Body of pancreas (tissue), 4 donors: ENCODE measurements at regions not wholly inside any gene's neighbourhood (a gene's known extent, or its start where the extent isn't known, plus 50 kb on each side); places are given as distances from the start of the nearest gene placed in this dataset.

Experiments
- POLR2A ChIP-seq, 3 donors: fragments of 450-650 bp; IDR thresholded peaks; one replicate each; pipeline ENCODE4 v1.6.1; 2016; ENCODE audit warnings: antibody characterized with exemption in 3 of 3, mild to moderate bottlenecking in 2 of 3
- TF ChIP-seq, protein P1 (sequence below), 7 experiments: fragments of 450-650 bp in 4 of 7; fragments of 200-600 bp in 3 of 7; sonication (generic) in 3 of 7; IDR thresholded peaks; one replicate each; pipeline ENCODE4 v1.5.1; 2016 to 2019; ENCODE audit warnings: antibody characterized with exemption in 7 of 7

DNA sequence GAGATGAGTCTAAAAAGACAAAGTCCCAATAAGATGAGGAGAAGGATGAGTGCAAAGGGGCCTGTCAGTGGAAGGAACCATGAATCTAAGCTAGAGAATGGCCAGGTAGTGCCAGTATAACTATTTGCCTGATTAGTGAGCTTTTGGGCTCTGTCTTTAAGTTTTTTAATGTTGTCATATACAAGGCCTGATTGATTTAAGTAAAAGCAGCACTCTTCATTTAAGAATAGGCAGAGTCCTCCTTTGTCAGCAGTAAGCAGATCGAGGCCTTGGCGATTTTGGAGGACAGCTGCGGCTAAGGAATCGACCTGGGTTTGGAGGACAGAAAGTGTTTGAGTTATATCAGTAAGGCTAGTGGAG lies 753.4 kb upstream of the ADGRB3 start:
- TF ChIP-seq POLR2A (IDR thresholded peaks at IDR 0.05): no peak
- TF ChIP-seq, protein P1, sequence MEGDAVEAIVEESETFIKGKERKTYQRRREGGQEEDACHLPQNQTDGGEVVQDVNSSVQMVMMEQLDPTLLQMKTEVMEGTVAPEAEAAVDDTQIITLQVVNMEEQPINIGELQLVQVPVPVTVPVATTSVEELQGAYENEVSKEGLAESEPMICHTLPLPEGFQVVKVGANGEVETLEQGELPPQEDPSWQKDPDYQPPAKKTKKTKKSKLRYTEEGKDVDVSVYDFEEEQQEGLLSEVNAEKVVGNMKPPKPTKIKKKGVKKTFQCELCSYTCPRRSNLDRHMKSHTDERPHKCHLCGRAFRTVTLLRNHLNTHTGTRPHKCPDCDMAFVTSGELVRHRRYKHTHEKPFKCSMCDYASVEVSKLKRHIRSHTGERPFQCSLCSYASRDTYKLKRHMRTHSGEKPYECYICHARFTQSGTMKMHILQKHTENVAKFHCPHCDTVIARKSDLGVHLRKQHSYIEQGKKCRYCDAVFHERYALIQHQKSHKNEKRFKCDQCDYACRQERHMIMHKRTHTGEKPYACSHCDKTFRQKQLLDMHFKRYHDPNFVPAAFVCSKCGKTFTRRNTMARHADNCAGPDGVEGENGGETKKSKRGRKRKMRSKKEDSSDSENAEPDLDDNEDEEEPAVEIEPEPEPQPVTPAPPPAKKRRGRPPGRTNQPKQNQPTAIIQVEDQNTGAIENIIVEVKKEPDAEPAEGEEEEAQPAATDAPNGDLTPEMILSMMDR (IDR thresholded peaks at IDR 0.05): no peak
